Stimulated activated naive CD8-positive, alpha-beta T cell treated with anti-CD3 and anti-CD28 coated beads, Interleukin-15, amount 100 ng/mL, for 72 hours (primary cell): ENCODE measurements at regions not wholly inside any gene's neighbourhood (a gene's known extent, or its start where the extent isn't known, plus 50 kb on each side); places are given as distances from the start of the nearest gene placed in this dataset.
A peak's percentile ranks its signal among the peaks of the same experiment; 100 is the strongest.

Source experiments
- ATAC-seq: fragments of 150-1000 bp; cut with Tn5 transposase; 2 replicates; pipeline ENCODE4 v1.10.0; 2021; ENCODE audit warnings: mild to moderate bottlenecking, moderate library complexity
- DNase-seq, 2 donors: peaks; one replicate each; pipeline ENCODE4 v3.0.0; 2021 to 2022
- H3K27ac Mint-ChIP-seq, 2 donors: one replicate each; pipeline ENCODE4 v1.8.0; 2022; ENCODE audit warnings: mild to moderate bottlenecking in 2 of 2, mixed read lengths in 2 of 2, moderate library complexity in 2 of 2
- H3K27me3 Mint-ChIP-seq: one replicate; pipeline ENCODE4 v1.8.0; 2022; ENCODE audit warnings: mixed read lengths
- H3K4me1 Mint-ChIP-seq: one replicate; pipeline ENCODE4 v1.8.0; 2022; ENCODE audit warnings: mild to moderate bottlenecking, mixed read lengths
- H3K4me3 Mint-ChIP-seq, 2 donors: one replicate each; pipeline ENCODE4 v1.8.0; 2022; ENCODE audit warnings: mild to moderate bottlenecking in 2 of 2, mixed read lengths in 2 of 2, moderate library complexity in 1 of 2
- H3K9me3 Mint-ChIP-seq, 2 donors: one replicate each; pipeline ENCODE4 v1.8.0; 2022; ENCODE audit warnings: mixed read lengths in 2 of 2

GRCh38 chr2:60317844-60318243, 235.6 kb downstream of the BCL11A start:
- Mint-ChIP-seq H3K4me1 (peaks cover 3% of the 10 kb centered on the region), H3K27ac (no peak overlapping the region), H3K4me3 (no peak overlapping the region), H3K9me3 (no peaks in the 10 kb centered on the region), H3K27me3 (peaks cover 5% of the 10 kb centered on the region)
- ATAC-seq (no peak), DNase-seq (no peak)

GRCh38 chr2:60317034-60317386, 236.4 kb downstream of the BCL11A start:
- no peak overlapping the region for H3K4me3 Mint-ChIP-seq

GRCh38 chr2:60316381-60317033, 236.9 kb downstream of the BCL11A start:
- ATAC-seq = no peak
- no peaks in the 10 kb centered on the region for H3K9me3 Mint-ChIP-seq
- DNase-seq = no peak
- peaks cover 5% of the 10 kb centered on the region for H3K27me3 Mint-ChIP-seq
- H3K4me1 Mint-ChIP-seq = peaks cover 12% of the 10 kb centered on the region
- H3K4me3 Mint-ChIP-seq = no peak overlapping the region
- no peak overlapping the region for H3K27ac Mint-ChIP-seq

More at GRCh38 chr2:60317034-60317386, 236.4 kb downstream of the BCL11A start:
- Mint-ChIP-seq H3K27ac (no peak overlapping the region), H3K4me1 (peaks cover 9% of the 10 kb centered on the region), H3K27me3 (peaks cover 5% of the 10 kb centered on the region), H3K9me3 (no peaks in the 10 kb centered on the region)
- DNase-seq (no peak), ATAC-seq (no peak)

- Mint-ChIP-seq H3K4me3 (no peak overlapping the region), H3K27me3 (peaks cover 5% of the 10 kb centered on the region), H3K9me3 (no peaks in the 10 kb centered on the region), H3K4me1 (peaks cover 14% of the 10 kb centered on the region), H3K27ac (no peak overlapping the region)
- no peak for ATAC-seq
- no peak for DNase-seq
Observed at GRCh38 chr2:60313470-60314172, 239.8 kb downstream of the BCL11A start.

GRCh38 chr2:60312618-60313017, 240.8 kb downstream of the BCL11A start:
- ATAC-seq = peak; percentile 73
- DNase-seq = no peak
- H3K4me1 Mint-ChIP-seq = peaks cover 14% of the 10 kb centered on the region
- H3K9me3 Mint-ChIP-seq = no peaks in the 10 kb centered on the region
- H3K27ac Mint-ChIP-seq = peak overlapping the region in 1 of 2 donors; percentile 77
- H3K27me3 Mint-ChIP-seq = peaks cover 5% of the 10 kb centered on the region
- H3K4me3 Mint-ChIP-seq = peak overlapping the region in 1 of 2 donors; percentile 12

- Mint-ChIP-seq H3K9me3 (no peaks in the 10 kb centered on the region), H3K4me3 (no peak overlapping the region), H3K27me3 (peaks cover 5% of the 10 kb centered on the region), H3K4me1 (peaks cover 14% of the 10 kb centered on the region), H3K27ac (peak overlapping the region in 1 of 2 donors; percentile 48)
- peak; percentile 60 for ATAC-seq
- DNase-seq = no peak
Observed at GRCh38 chr2:60311524-60311923, 241.9 kb downstream of the BCL11A start.

- Mint-ChIP-seq H3K4me1 (peaks cover 14% of the 10 kb centered on the region), H3K27me3 (peaks cover 5% of the 10 kb centered on the region), H3K27ac (no peak overlapping the region), H3K4me3 (no peak overlapping the region), H3K9me3 (no peaks in the 10 kb centered on the region)
- no peak for ATAC-seq
- no peak for DNase-seq
Observed at GRCh38 chr2:60309941-60310660, 243.4 kb downstream of the BCL11A start.

- Mint-ChIP-seq H3K27me3 (no peaks in the 10 kb centered on the region), H3K4me1 (peaks cover 14% of the 10 kb centered on the region)
Observed at GRCh38 chr2:60309336-60309735, 244.1 kb downstream of the BCL11A start.

GRCh38 chr2:60306267-60306861, 247.1 kb downstream of the BCL11A start:
- H3K4me3 Mint-ChIP-seq = no peak overlapping the region
- no peak overlapping the region for H3K27ac Mint-ChIP-seq
- ATAC-seq (no peak), DNase-seq (no peak)
- H3K9me3 Mint-ChIP-seq = no peaks in the 10 kb centered on the region
- no peaks in the 10 kb centered on the region for H3K27me3 Mint-ChIP-seq
- peaks cover under 1% of the 10 kb centered on the region for H3K4me1 Mint-ChIP-seq

More at GRCh38 chr2:60309336-60309735, 244.1 kb downstream of the BCL11A start:
- no peak overlapping the region for H3K4me3 Mint-ChIP-seq
- DNase-seq (no peak), ATAC-seq (no peak)
- H3K9me3 Mint-ChIP-seq = no peaks in the 10 kb centered on the region
- no peak overlapping the region for H3K27ac Mint-ChIP-seq

- DNase-seq (no peak), ATAC-seq (no peak)
- Mint-ChIP-seq H3K9me3 (no peaks in the 10 kb centered on the region), H3K27me3 (no peaks in the 10 kb centered on the region), H3K27ac (no peak overlapping the region), H3K4me1 (no peaks in the 10 kb centered on the region), H3K4me3 (no peak overlapping the region)
Observed at GRCh38 chr2:60303680-60304079, 249.8 kb downstream of the BCL11A start.

- no peak overlapping the region for H3K4me3 Mint-ChIP-seq
- H3K4me1 Mint-ChIP-seq = no peaks in the 10 kb centered on the region
- ATAC-seq (no peak), DNase-seq (no peak)
- H3K9me3 Mint-ChIP-seq = no peaks in the 10 kb centered on the region
- no peaks in the 10 kb centered on the region for H3K27me3 Mint-ChIP-seq
- H3K27ac Mint-ChIP-seq = no peak overlapping the region
Observed at GRCh38 chr2:60302377-60303126, 250.9 kb downstream of the BCL11A start.

- Mint-ChIP-seq H3K4me3 (no peak overlapping the region), H3K4me1 (no peaks in the 10 kb centered on the region), H3K9me3 (no peaks in the 10 kb centered on the region), H3K27me3 (no peaks in the 10 kb centered on the region), H3K27ac (no peak overlapping the region)
- ATAC-seq (no peak), DNase-seq (no peak)
Observed at GRCh38 chr2:60301726-60302125, 251.7 kb downstream of the BCL11A start.

- no peak for ATAC-seq
- DNase-seq = no peak
- no peaks in the 10 kb centered on the region for H3K27me3 Mint-ChIP-seq
- no peaks in the 10 kb centered on the region for H3K4me1 Mint-ChIP-seq
- no peak overlapping the region for H3K4me3 Mint-ChIP-seq
- H3K9me3 Mint-ChIP-seq = no peaks in the 10 kb centered on the region
- no peak overlapping the region for H3K27ac Mint-ChIP-seq
Observed at GRCh38 chr2:60299179-60299578, 254.3 kb downstream of the BCL11A start.

GRCh38 chr2:60298006-60298696, 255.3 kb downstream of the BCL11A start:
- H3K4me3 Mint-ChIP-seq = no peak overlapping the region
- no peak for ATAC-seq
- H3K27me3 Mint-ChIP-seq = no peaks in the 10 kb centered on the region
- H3K27ac Mint-ChIP-seq = no peak overlapping the region
- no peaks in the 10 kb centered on the region for H3K4me1 Mint-ChIP-seq
- DNase-seq = no peak
- no peaks in the 10 kb centered on the region for H3K9me3 Mint-ChIP-seq
